Stimulated activated memory B cell treated with anti-CD40 and anti-IgM and Interleukin-4, amounts not matched to agents 10 μg/mL and 1 μg/mL and 100 μg/mL, for 72 hours (primary cell): ENCODE measurements at regions not wholly inside any gene's neighbourhood (a gene's known extent, or its start where the extent isn't known, plus 50 kb on each side); places are given as distances from the start of the nearest gene placed in this dataset.

Experiments used
- ATAC-seq: fragments of 150-1000 bp; cut with Tn5 transposase; 2 replicates; pipeline ENCODE4 v1.10.0; 2021
- H3K27ac Mint-ChIP-seq: one replicate; pipeline ENCODE4 v1.8.0; 2022; ENCODE audit warnings: mild to moderate bottlenecking, mixed read lengths
- H3K27me3 Mint-ChIP-seq: one replicate; pipeline ENCODE4 v1.8.0; 2022; ENCODE audit warnings: mixed read lengths
- H3K36me3 Mint-ChIP-seq: one replicate; pipeline ENCODE4 v1.8.0; 2022; ENCODE audit warnings: mixed read lengths
- H3K4me1 Mint-ChIP-seq: one replicate; pipeline ENCODE4 v1.8.0; 2022; ENCODE audit warnings: mixed read lengths
- H3K4me3 Mint-ChIP-seq: one replicate; pipeline ENCODE4 v1.8.0; 2022; ENCODE audit warnings: mild to moderate bottlenecking, moderate library complexity, mixed read lengths
- H3K9me3 Mint-ChIP-seq: one replicate; pipeline ENCODE4 v1.8.0; 2022; ENCODE audit warnings: mixed read lengths

- no peak for ATAC-seq
- H3K4me3 Mint-ChIP-seq = no peak overlapping the region
- H3K4me1 Mint-ChIP-seq = no peaks in the 10 kb centered on the region
- H3K36me3 Mint-ChIP-seq = no peaks in the 10 kb centered on the region
- no peaks in the 10 kb centered on the region for H3K9me3 Mint-ChIP-seq
- H3K27me3 Mint-ChIP-seq = no peaks in the 10 kb centered on the region
- H3K27ac Mint-ChIP-seq = no peak overlapping the region
Observed at GRCh38 chr21:19353256-19353655, 949.7 kb upstream of the TMPRSS15 start.

- Mint-ChIP-seq H3K27me3 (no peaks in the 10 kb centered on the region), H3K36me3 (no peaks in the 10 kb centered on the region), H3K27ac (no peak overlapping the region), H3K4me3 (no peak overlapping the region), H3K9me3 (no peaks in the 10 kb centered on the region), H3K4me1 (no peaks in the 10 kb centered on the region)
- no peak for ATAC-seq
Observed at GRCh38 chr21:19368944-19369343, 965.4 kb upstream of the TMPRSS15 start.

DNA sequence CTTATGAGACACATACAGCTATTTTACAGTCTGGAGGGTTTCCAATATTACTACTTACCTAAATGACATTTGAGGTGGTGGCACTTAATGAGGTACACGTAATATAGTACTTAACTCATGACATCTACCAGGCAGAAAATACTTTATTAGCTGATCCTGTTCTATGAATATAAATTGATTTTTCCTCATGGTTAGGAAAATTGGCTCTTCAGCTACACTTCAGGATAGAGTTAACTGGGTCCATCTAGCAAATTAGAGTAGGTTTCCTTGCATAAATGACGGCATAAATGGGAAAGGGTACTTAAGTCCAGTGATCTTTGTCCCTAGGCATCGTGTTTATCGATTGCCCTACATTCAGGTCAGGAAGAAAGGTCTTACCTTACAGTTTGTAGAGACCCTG lies 988.8 kb upstream of the TMPRSS15 start:
- H3K27me3 Mint-ChIP-seq = no peaks in the 10 kb centered on the region
- no peaks in the 10 kb centered on the region for H3K4me1 Mint-ChIP-seq
- no peaks in the 10 kb centered on the region for H3K9me3 Mint-ChIP-seq
- no peak overlapping the region for H3K27ac Mint-ChIP-seq
- no peak overlapping the region for H3K4me3 Mint-ChIP-seq
- no peaks in the 10 kb centered on the region for H3K36me3 Mint-ChIP-seq
- ATAC-seq = no peak

- no peak overlapping the region for H3K27ac Mint-ChIP-seq
- no peaks in the 10 kb centered on the region for H3K4me1 Mint-ChIP-seq
- H3K36me3 Mint-ChIP-seq = no peaks in the 10 kb centered on the region
- H3K4me3 Mint-ChIP-seq = no peak overlapping the region
- no peak for ATAC-seq
- peaks cover 3% of the 10 kb centered on the region for H3K9me3 Mint-ChIP-seq
- H3K27me3 Mint-ChIP-seq = no peaks in the 10 kb centered on the region
Observed at GRCh38 chr21:19400223-19400770, 996.7 kb upstream of the TMPRSS15 start.

GRCh38 chr21:19402870-19403269 lies 999.3 kb upstream of the TMPRSS15 start:
- no peak for ATAC-seq
- Mint-ChIP-seq H3K9me3 (peaks cover 3% of the 10 kb centered on the region), H3K4me3 (no peak overlapping the region), H3K27ac (no peak overlapping the region), H3K36me3 (no peaks in the 10 kb centered on the region), H3K27me3 (no peaks in the 10 kb centered on the region), H3K4me1 (no peaks in the 10 kb centered on the region)

DNA sequence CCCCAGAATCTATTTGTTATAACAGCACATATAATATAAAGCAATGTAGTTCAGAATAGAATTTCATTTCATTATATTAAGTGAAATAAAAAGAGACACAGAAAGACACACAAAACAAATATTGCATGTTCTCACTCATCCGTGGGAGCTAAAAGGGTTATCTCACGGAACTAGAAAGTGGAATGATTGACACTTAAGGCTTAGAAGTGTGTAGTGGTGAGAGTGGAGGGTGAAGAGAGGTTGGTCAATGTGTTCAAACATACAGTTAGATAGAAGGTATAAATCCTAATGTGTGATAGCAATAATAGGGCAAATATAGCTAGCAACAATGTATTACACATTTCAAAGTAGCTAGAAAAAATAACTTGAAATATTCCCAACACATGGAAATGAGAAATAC lies 1001.7 kb upstream of the TMPRSS15 start:
- Mint-ChIP-seq H3K4me1 (no peaks in the 10 kb centered on the region), H3K27ac (no peak overlapping the region), H3K4me3 (no peak overlapping the region), H3K36me3 (no peaks in the 10 kb centered on the region), H3K27me3 (no peaks in the 10 kb centered on the region), H3K9me3 (peaks cover 3% of the 10 kb centered on the region)
- no peak for ATAC-seq

GRCh38 chr21:19420565-19420964 lies 1017.0 kb upstream of the TMPRSS15 start:
- Mint-ChIP-seq H3K27ac (no peak overlapping the region), H3K27me3 (no peaks in the 10 kb centered on the region), H3K9me3 (peaks cover 9% of the 10 kb centered on the region), H3K4me3 (no peak overlapping the region), H3K4me1 (no peaks in the 10 kb centered on the region), H3K36me3 (no peaks in the 10 kb centered on the region)
- ATAC-seq = no peak

DNA sequence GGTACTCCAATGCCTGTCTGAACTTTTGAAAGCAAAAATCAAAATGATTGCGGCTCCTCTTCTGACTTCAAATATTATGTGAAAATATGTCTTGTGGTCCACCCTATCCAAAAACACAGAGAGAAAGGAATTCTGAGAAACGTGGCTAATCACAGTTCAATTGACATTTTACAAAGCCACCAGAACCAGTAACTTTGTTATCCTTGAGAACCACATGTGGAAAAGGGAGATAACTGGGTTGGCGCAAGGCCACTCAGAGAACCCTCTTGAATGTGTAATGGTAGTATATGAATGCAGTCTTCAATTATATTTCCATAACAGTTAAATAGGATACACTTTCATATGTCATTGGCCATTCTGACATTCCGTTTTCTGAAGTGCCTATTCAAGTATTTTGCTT lies 1030.0 kb upstream of the TMPRSS15 start:
- ATAC-seq = no peak
- H3K27me3 Mint-ChIP-seq = no peaks in the 10 kb centered on the region
- H3K36me3 Mint-ChIP-seq = no peaks in the 10 kb centered on the region
- H3K9me3 Mint-ChIP-seq = peaks cover 4% of the 10 kb centered on the region
- no peaks in the 10 kb centered on the region for H3K4me1 Mint-ChIP-seq
- no peak overlapping the region for H3K4me3 Mint-ChIP-seq
- no peak overlapping the region for H3K27ac Mint-ChIP-seq

- no peaks in the 10 kb centered on the region for H3K27me3 Mint-ChIP-seq
- H3K9me3 Mint-ChIP-seq = no peaks in the 10 kb centered on the region
- no peaks in the 10 kb centered on the region for H3K36me3 Mint-ChIP-seq
- ATAC-seq = no peak
- H3K4me1 Mint-ChIP-seq = no peaks in the 10 kb centered on the region
- no peak overlapping the region for H3K27ac Mint-ChIP-seq
- no peak overlapping the region for H3K4me3 Mint-ChIP-seq
Observed at GRCh38 chr21:19440792-19441655, 1037.4 kb upstream of the TMPRSS15 start.

DNA sequence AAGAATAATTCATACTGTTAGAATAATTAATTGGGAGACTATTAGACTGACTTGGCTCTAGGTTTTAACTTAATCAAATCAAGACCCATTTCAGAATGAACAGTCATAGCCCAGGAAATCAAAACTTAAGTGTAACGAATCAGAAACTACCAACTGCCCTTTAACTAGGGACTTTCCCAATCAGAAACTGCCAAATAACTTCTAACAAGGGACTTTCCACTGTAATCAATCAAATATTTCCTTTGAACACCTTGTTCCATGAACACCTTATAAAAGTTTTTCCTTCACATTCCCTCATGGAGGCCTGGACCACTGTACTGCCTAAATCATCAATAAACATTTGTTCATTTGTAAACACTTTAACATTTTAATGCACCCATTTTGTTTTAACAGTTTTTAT lies 1054.7 kb upstream of the TMPRSS15 start:
- H3K4me1 Mint-ChIP-seq = no peaks in the 10 kb centered on the region

GRCh38 chr21:19461481-19462205 lies 1058.1 kb upstream of the TMPRSS15 start:
- Mint-ChIP-seq H3K4me3 (no peak overlapping the region), H3K4me1 (no peaks in the 10 kb centered on the region), H3K36me3 (no peaks in the 10 kb centered on the region), H3K27ac (no peak overlapping the region), H3K9me3 (peaks cover 5% of the 10 kb centered on the region), H3K27me3 (no peaks in the 10 kb centered on the region)
- ATAC-seq = no peak

More for the DNA sequence above, 1054.7 kb upstream of the TMPRSS15 start:
- no peak for ATAC-seq
- Mint-ChIP-seq H3K9me3 (peaks cover 5% of the 10 kb centered on the region), H3K4me3 (no peak overlapping the region), H3K27ac (no peak overlapping the region), H3K36me3 (no peaks in the 10 kb centered on the region), H3K27me3 (no peaks in the 10 kb centered on the region)

DNA sequence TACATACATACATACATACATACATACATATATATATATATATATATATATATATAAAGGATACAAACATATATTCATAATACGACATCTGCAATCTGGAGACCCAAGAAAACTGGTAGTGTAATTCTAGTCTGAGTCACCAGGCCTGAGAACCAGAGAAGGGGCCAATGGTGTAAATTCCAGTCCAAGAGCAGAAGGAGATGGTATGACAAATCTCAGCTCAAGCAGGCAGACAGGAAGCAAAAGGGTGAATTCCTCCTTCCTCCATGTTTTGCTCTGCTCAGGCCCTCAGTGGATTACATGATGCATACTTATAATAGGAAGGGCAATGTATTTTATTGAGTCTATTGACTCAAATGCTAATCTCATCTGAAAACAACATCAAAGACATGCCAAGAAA lies 1060.4 kb upstream of the TMPRSS15 start:
- no peaks in the 10 kb centered on the region for H3K27me3 Mint-ChIP-seq
- peaks cover 5% of the 10 kb centered on the region for H3K9me3 Mint-ChIP-seq
- no peaks in the 10 kb centered on the region for H3K4me1 Mint-ChIP-seq
- ATAC-seq = no peak
- no peak overlapping the region for H3K4me3 Mint-ChIP-seq
- no peak overlapping the region for H3K27ac Mint-ChIP-seq
- H3K36me3 Mint-ChIP-seq = no peaks in the 10 kb centered on the region

- Mint-ChIP-seq H3K27ac (no peak overlapping the region), H3K27me3 (no peaks in the 10 kb centered on the region), H3K4me1 (no peaks in the 10 kb centered on the region), H3K9me3 (peaks cover 3% of the 10 kb centered on the region), H3K4me3 (no peak overlapping the region), H3K36me3 (no peaks in the 10 kb centered on the region)
- no peak for ATAC-seq
Observed at GRCh38 chr21:19468991-19469715, 1065.6 kb upstream of the TMPRSS15 start.

DNA sequence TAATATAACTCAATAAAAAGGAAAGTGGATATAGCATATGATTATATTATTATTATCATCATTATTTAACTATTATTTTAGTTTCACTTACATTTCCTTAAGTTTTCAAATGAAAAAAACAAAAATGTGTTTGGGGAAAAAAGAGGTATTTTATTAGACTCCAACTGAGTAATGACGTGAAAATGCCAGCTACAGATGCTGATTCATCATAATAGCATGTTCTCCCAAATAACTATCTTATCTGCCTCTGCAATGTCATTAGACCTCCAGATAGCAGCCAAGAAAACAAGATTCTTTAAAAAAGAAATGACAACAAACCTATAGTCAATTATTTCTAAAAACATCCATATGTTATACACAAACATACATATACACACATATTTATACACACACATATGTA lies 1071.9 kb upstream of the TMPRSS15 start:
- ATAC-seq = no peak
- Mint-ChIP-seq H3K9me3 (peaks cover 10% of the 10 kb centered on the region), H3K36me3 (no peaks in the 10 kb centered on the region), H3K4me1 (no peaks in the 10 kb centered on the region), H3K4me3 (no peak overlapping the region), H3K27me3 (no peaks in the 10 kb centered on the region), H3K27ac (no peak overlapping the region)

GRCh38 chr21:19489930-19490329 lies 1086.3 kb upstream of the TMPRSS15 start:
- ATAC-seq = no peak
- no peaks in the 10 kb centered on the region for H3K4me1 Mint-ChIP-seq
- no peak overlapping the region for H3K4me3 Mint-ChIP-seq
- H3K27me3 Mint-ChIP-seq = no peaks in the 10 kb centered on the region
- no peaks in the 10 kb centered on the region for H3K9me3 Mint-ChIP-seq
- H3K27ac Mint-ChIP-seq = no peak overlapping the region
- H3K36me3 Mint-ChIP-seq = no peaks in the 10 kb centered on the region
